Nephron (organoid): ENCODE measurements at regions not wholly inside any gene's neighbourhood (a gene's known extent, or its start where the extent isn't known, plus 50 kb on each side); places are given as distances from the start of the nearest gene placed in this dataset.

Source experiments
- H3K27ac Mint-ChIP-seq, 3 experiments: 2 replicates each; pipeline ENCODE4 v1.8.0; 2020; ENCODE audit warnings: mixed read lengths in 3 of 3, mild to moderate bottlenecking in 2 of 3, moderate library complexity in 1 of 3
- H3K27me3 Mint-ChIP-seq: 2 replicates; pipeline ENCODE4 v1.8.0; 2021; ENCODE audit warnings: low read depth, mild to moderate bottlenecking, moderate library complexity, mixed read lengths
- H3K36me3 Mint-ChIP-seq: 2 replicates; pipeline ENCODE4 v1.8.0; 2020; ENCODE audit warnings: low read depth, mixed read lengths
- H3K4me1 Mint-ChIP-seq: 2 replicates; pipeline ENCODE4 v1.8.0; 2020; ENCODE audit warnings: mixed read lengths
- H3K4me3 Mint-ChIP-seq, 3 experiments: 2 replicates each; pipeline ENCODE4 v1.8.0; 2020; ENCODE audit warnings: mild to moderate bottlenecking in 3 of 3, mixed read lengths in 3 of 3, moderate library complexity in 2 of 3
- H3K9me3 Mint-ChIP-seq: 2 replicates; pipeline ENCODE4 v1.8.0; 2020; ENCODE audit warnings: mixed read lengths
- CTCF ChIP-seq, 3 experiments: fragments of 200-600 bp; sonication (generic); IDR thresholded peaks; one replicate each; pipeline ENCODE4 v1.5.0; 2021; ENCODE audit warnings: antibody characterized with exemption in 3 of 3; ENCODE audit not compliant: unreplicated experiment in 3 of 3

- Mint-ChIP-seq H3K4me1 (no peaks in the 10 kb centered on the region), H3K9me3 (no peaks in the 10 kb centered on the region), H3K27ac (no peak overlapping the region), H3K27me3 (no peaks in the 10 kb centered on the region), H3K36me3 (no peaks in the 10 kb centered on the region), H3K4me3 (no peak overlapping the region)
- no peak for TF ChIP-seq CTCF (IDR thresholded peaks at IDR 0.05; ENCODE audit: unreplicated experiment in 3 of 3)
Observed at GRCh38 chr14:86364634-86365033, 834.7 kb downstream of the FLRT2 start.

- Mint-ChIP-seq H3K36me3 (no peaks in the 10 kb centered on the region), H3K4me3 (no peak overlapping the region), H3K27ac (no peak overlapping the region), H3K27me3 (no peaks in the 10 kb centered on the region), H3K9me3 (no peaks in the 10 kb centered on the region), H3K4me1 (no peaks in the 10 kb centered on the region)
- no peak for TF ChIP-seq CTCF (IDR thresholded peaks at IDR 0.05; ENCODE audit: unreplicated experiment in 3 of 3)
Observed at GRCh38 chr14:86363576-86363975, 833.6 kb downstream of the FLRT2 start.

- H3K27ac Mint-ChIP-seq, result no peak overlapping the region
- H3K9me3 Mint-ChIP-seq, result no peaks in the 10 kb centered on the region
- no peaks in the 10 kb centered on the region for H3K4me1 Mint-ChIP-seq
- no peak for TF ChIP-seq CTCF (IDR thresholded peaks at IDR 0.05; ENCODE audit: unreplicated experiment in 3 of 3)
- H3K4me3 Mint-ChIP-seq, result no peak overlapping the region
- no peaks in the 10 kb centered on the region for H3K36me3 Mint-ChIP-seq
- no peaks in the 10 kb centered on the region for H3K27me3 Mint-ChIP-seq
Observed at GRCh38 chr14:86363047-86363446, 833.1 kb downstream of the FLRT2 start.

- no peaks in the 10 kb centered on the region for H3K9me3 Mint-ChIP-seq
- H3K27ac Mint-ChIP-seq, result peak overlapping the region in 2 of 3 experiments; percentile 18 to 40
- no peak for TF ChIP-seq CTCF (IDR thresholded peaks at IDR 0.05; ENCODE audit: unreplicated experiment in 3 of 3)
- H3K27me3 Mint-ChIP-seq, result no peaks in the 10 kb centered on the region
- H3K4me3 Mint-ChIP-seq, result no peak overlapping the region
- no peaks in the 10 kb centered on the region for H3K4me1 Mint-ChIP-seq
- no peaks in the 10 kb centered on the region for H3K36me3 Mint-ChIP-seq
Observed at GRCh38 chr14:86357876-86358275, 827.9 kb downstream of the FLRT2 start.

- TF ChIP-seq CTCF (IDR thresholded peaks at IDR 0.05; ENCODE audit: unreplicated experiment in 3 of 3), result no peak
- Mint-ChIP-seq H3K4me3 (no peak overlapping the region), H3K27me3 (no peaks in the 10 kb centered on the region), H3K4me1 (no peaks in the 10 kb centered on the region), H3K36me3 (no peaks in the 10 kb centered on the region), H3K27ac (no peak overlapping the region), H3K9me3 (no peaks in the 10 kb centered on the region)
Observed at GRCh38 chr14:86357119-86357518, 827.2 kb downstream of the FLRT2 start.

- TF ChIP-seq CTCF (IDR thresholded peaks at IDR 0.05; ENCODE audit: unreplicated experiment in 3 of 3), result no peak
- H3K27me3 Mint-ChIP-seq, result no peaks in the 10 kb centered on the region
- H3K4me3 Mint-ChIP-seq, result no peak overlapping the region
- peaks cover 9% of the 10 kb centered on the region for H3K9me3 Mint-ChIP-seq
- H3K27ac Mint-ChIP-seq, result peak overlapping the region in 2 of 3 experiments; percentile 10 to 12
- H3K4me1 Mint-ChIP-seq, result no peaks in the 10 kb centered on the region
- no peaks in the 10 kb centered on the region for H3K36me3 Mint-ChIP-seq
Observed at GRCh38 chr14:86346818-86347384, 817.0 kb downstream of the FLRT2 start.
